IMR-90 (cell line): ENCODE measurements at regions not wholly inside any gene's neighbourhood (a gene's known extent, or its start where the extent isn't known, plus 50 kb on each side); places are given as distances from the start of the nearest gene placed in this dataset.

Source experiments
- ATAC-seq: fragments of 200-7000 bp; cut with Tn5 transposase; 2 replicates; pipeline ENCODE4 v1.9.1; 2020; ENCODE audit warnings: low read depth, mild to moderate bottlenecking, moderate library complexity
- BruUV-seq: library from RNA; stranded (reverse); fragments of 400-500 nt; replicated peaks from 2 replicates; lab custom pipeline; 2021; lab: Mats Ljungman, UMichigan
- CTCF ChIA-PET: fragments of 300-600 bp; formaldehyde crosslinking; extraction: SDS; loops from one replicate; lab custom pipeline; 2021; ENCODE audit warnings: antibody characterized with exemption; lab: Yijun Ruan, JAX
- POLR2A ChIA-PET: fragments of 300-600 bp; sonication (Branson Sonifier 250); formaldehyde crosslinking; loops from one replicate; lab custom pipeline; 2022; ENCODE audit warnings: antibody characterized with exemption; ENCODE audit not compliant: unreplicated experiment; lab: Charles Lee
- DNase-seq: peaks from one replicate; pipeline ENCODE4 v3.0.0; 2013
- H2AFZ ChIP-seq: replicated peaks from 2 replicates; pipeline ENCODE3; 2013; ENCODE audit warnings: low read length, mild to moderate bottlenecking; ENCODE audit not compliant: poor library complexity
- H2AK5ac ChIP-seq: 2 replicates; pipeline ENCODE4 v1.6.1; 2013; ENCODE audit warnings: low read depth, low read length, inconsistent platforms
- H2AK9ac ChIP-seq: replicated peaks from 2 replicates; pipeline ENCODE3; 2013; ENCODE audit warnings: mild to moderate bottlenecking, low read depth, low read length, moderate library complexity; ENCODE audit not compliant: poor library complexity
- H2BK120ac ChIP-seq: 2 replicates; pipeline ENCODE4 v1.6.1; 2013; ENCODE audit warnings: low read depth, low read length, inconsistent platforms
- H2BK15ac ChIP-seq: 3 replicates; pipeline ENCODE4 v1.6.1; 2013; ENCODE audit warnings: low read depth, low read length, inconsistent platforms
- H2BK20ac ChIP-seq: 2 replicates; pipeline ENCODE4 v1.6.1; 2013; ENCODE audit warnings: low read depth, mild to moderate bottlenecking, inconsistent platforms, low read length, moderate library complexity
- H2BK5ac ChIP-seq: 2 replicates; pipeline ENCODE4 v1.6.1; 2013; ENCODE audit warnings: mild to moderate bottlenecking, low read depth, low read length, inconsistent platforms; ENCODE audit not compliant: poor library complexity, severe bottlenecking
- H3K14ac ChIP-seq: replicated peaks from 2 replicates; pipeline ENCODE4 v1.6.1; 2013; ENCODE audit warnings: low read depth, low read length, inconsistent platforms
- H3K18ac ChIP-seq: 2 replicates; pipeline ENCODE4 v1.6.1; 2013; ENCODE audit warnings: low read depth, low read length, control low read depth
- H3K23ac ChIP-seq: 2 replicates; pipeline ENCODE4 v1.6.1; 2013; ENCODE audit warnings: low read depth, low read length, inconsistent platforms
- H3K27ac ChIP-seq: 2 replicates; pipeline ENCODE4 v1.5.1; 2013; ENCODE audit warnings: mild to moderate bottlenecking, control low read depth, low read length; ENCODE audit not compliant: insufficient read depth
- H3K27me3 ChIP-seq: 2 replicates; pipeline ENCODE4 v1.6.1; 2013; ENCODE audit warnings: low read length; ENCODE audit not compliant: control insufficient read depth, insufficient read depth
- H3K36me3 ChIP-seq: 2 replicates; pipeline ENCODE4 v1.6.1; 2013; ENCODE audit warnings: low read length, mixed read lengths; ENCODE audit not compliant: control insufficient read depth, insufficient read depth
- H3K4ac ChIP-seq: 2 replicates; pipeline ENCODE4 v1.6.1; 2013; ENCODE audit warnings: low read depth, low read length, inconsistent platforms
- H3K4me1 ChIP-seq: 2 replicates; pipeline ENCODE4 v1.6.1; 2013; ENCODE audit warnings: low read length, mixed read lengths; ENCODE audit not compliant: control insufficient read depth, insufficient read depth
- H3K4me2 ChIP-seq: 2 replicates; pipeline ENCODE4 v1.6.1; 2013; ENCODE audit warnings: low read depth, mild to moderate bottlenecking, control low read depth, low read length, moderate library complexity
- H3K4me3 ChIP-seq: 2 replicates; pipeline ENCODE4 v1.5.1; 2013; ENCODE audit warnings: low read depth, mild to moderate bottlenecking, control low read depth, low read length, moderate library complexity; ENCODE audit not compliant: insufficient read depth
- H3K56ac ChIP-seq: 2 replicates; pipeline ENCODE4 v1.6.1; 2013; ENCODE audit warnings: low read length, inconsistent platforms; ENCODE audit not compliant: insufficient read depth; ENCODE audit errors: extremely low read depth
- H3K79me1 ChIP-seq, 2 experiments: 2 replicates each; pipeline ENCODE4 v1.6.1; 2013; ENCODE audit warnings: low read length in 2 of 2, inconsistent platforms in 1 of 2, low read depth in 1 of 2
- H3K9ac ChIP-seq: 2 replicates; pipeline ENCODE4 v1.6.1; 2013; ENCODE audit warnings: low read depth, low read length, control low read depth
- H3K9me1 ChIP-seq: 2 replicates; pipeline ENCODE4 v1.6.1; 2013; ENCODE audit warnings: low read length, inconsistent platforms; ENCODE audit not compliant: insufficient read depth
- H3K9me3 ChIP-seq: 2 replicates; pipeline ENCODE4 v1.6.1; 2013; ENCODE audit warnings: low read length; ENCODE audit not compliant: control insufficient read depth, insufficient read depth
- H4K20me1 ChIP-seq: 2 replicates; pipeline ENCODE4 v1.6.1; 2013; ENCODE audit warnings: low read length, inconsistent platforms; ENCODE audit not compliant: insufficient read depth
- H4K5ac ChIP-seq: 2 replicates; pipeline ENCODE4 v1.6.1; 2013; ENCODE audit warnings: mild to moderate bottlenecking, low read depth, low read length, control low read depth
- H4K8ac ChIP-seq, 2 experiments: 2 replicates each; pipeline ENCODE4 v1.6.1; 2013; ENCODE audit warnings: low read depth in 2 of 2, low read length in 2 of 2, control low read depth in 1 of 2, inconsistent platforms in 1 of 2
- H4K91ac ChIP-seq: 2 replicates; pipeline ENCODE4 v1.6.1; 2013; ENCODE audit warnings: low read depth, low read length, inconsistent platforms; ENCODE audit not compliant: insufficient read depth
- ELK1 ChIP-seq: fragments of 150-350 bp; IDR thresholded peaks from 2 replicates; pipeline ENCODE4 v1.6.1; 2016; ENCODE audit warnings: low read depth, mild to moderate bottlenecking, low read length, moderate library complexity, borderline replicate concordance
- MAFK ChIP-seq: IDR thresholded peaks from 2 replicates; pipeline ENCODE4 v1.6.1; 2012; ENCODE audit warnings: low read depth, low read length, improper control_type of control experiment
- RCOR1 ChIP-seq: IDR thresholded peaks from 2 replicates; pipeline ENCODE4 v1.6.1; 2012; ENCODE audit warnings: mild to moderate bottlenecking, low read length, improper control_type of control experiment; ENCODE audit not compliant: insufficient replicate concordance
- WGBS, 2 experiments: methylation state at CpG; one replicate each; pipeline versions ENCODE4 v1.1.5 to v1.1.7; 2013; ENCODE audit warnings: missing lambda C conversion rate in 2 of 2; ENCODE audit not compliant: insufficient read length in 1 of 2; ENCODE audit errors: extremely low coverage in 2 of 2; 5-methylcytosine and 5-hydroxymethylcytosine counted together
- dilution Hi-C: fragments of 300-500 bp; cut with HindIII; formaldehyde crosslinking; loops from one replicate; pipeline ENCODE4 v1.14.3; 2018; ENCODE audit warnings: low sequenced_read_pairs; ENCODE audit not compliant: unreplicated experiment
- in situ Hi-C: fragments of 300-500 bp; cut with MboI; formaldehyde crosslinking; loops from 3 replicates; pipeline ENCODE4 v1.14.3; 2019; ENCODE audit warnings: low sequenced_read_pairs, inconsistent platforms, mixed read lengths
- intact Hi-C: fragments of 100-400 bp; cut with micrococcal nuclease; formaldehyde crosslinking; loops from 2 replicates; pipeline ENCODE4 v1.10.0; 2022

GRCh38 chr10:4062072-4062471 is 277.1 kb upstream of the KLF6 start:
- in situ Hi-C loops (no loop called here), dilution Hi-C loops (no loop called here), intact Hi-C loops (no loop called here)
- peaks cover 5% of the 10 kb centered on the region; the same call in 1 of the 2 replicates for H3K9me1 ChIP-seq
- no peak overlapping the region for H3K9ac ChIP-seq
- no peaks in the 10 kb centered on the region for H3K27me3 ChIP-seq
- no TSS peak for BruUV-seq
- H2BK5ac ChIP-seq = no peak overlapping the region
- H4K5ac ChIP-seq = no peak overlapping the region
- no peak overlapping the region for H3K4me2 ChIP-seq
- no peak overlapping the region for H4K8ac ChIP-seq
- POLR2A ChIA-PET = no interaction called here
- no peak overlapping the region for H2BK20ac ChIP-seq
- H3K18ac ChIP-seq = no peak overlapping the region
- H2AFZ ChIP-seq = no peak overlapping the region
- no peak overlapping the region for H3K27ac ChIP-seq
- ATAC-seq (no peak), DNase-seq (no peak)
- H3K4me1 ChIP-seq = 0 out of 2 replicates have a peak, but pooled peaks cover 2% of the 10 kb centered on the region
- H4K91ac ChIP-seq = no peak overlapping the region
- H3K9me3 ChIP-seq = no peaks in the 10 kb centered on the region
- TF ChIP-seq MAFK (no peak), ELK1 (no peak), RCOR1 (no peak)
- H3K4ac ChIP-seq = no peak overlapping the region; the same call in 1 of the 2 replicates
- no peak overlapping the region for H3K56ac ChIP-seq
- no peaks in the 10 kb centered on the region for H3K79me1 ChIP-seq
- H4K20me1 ChIP-seq = no peaks in the 10 kb centered on the region
- no peak overlapping the region for H2AK5ac ChIP-seq
- H2AK9ac ChIP-seq = no peak overlapping the region
- no peak overlapping the region for H3K23ac ChIP-seq
- CTCF ChIA-PET = no interaction called here
- H3K14ac ChIP-seq = no peak overlapping the region; the same call in 1 of the 2 replicates
- H2BK120ac ChIP-seq = no peak overlapping the region
- H3K4me3 ChIP-seq = no peak overlapping the region
- no peaks in the 10 kb centered on the region for H3K36me3 ChIP-seq
- H2BK15ac ChIP-seq = no peak overlapping the region
- 60% methylated on average over 1 of the region's 2 CpGs; no CpG with 5 or more reads in 1 of the 2 experiments for WGBS, 2 experiments
